ENCODE measurements at regions not wholly inside any gene's neighbourhood (a gene's known extent, or its start where the extent isn't known, plus 50 kb on each side); places are given as distances from the start of the nearest gene placed in this dataset.
"Not testable (repeated sequence)": the region's sequence is repeated elsewhere in the genome, so short reads cannot be mapped to it uniquely, and the experiment has no call there.

DNA sequence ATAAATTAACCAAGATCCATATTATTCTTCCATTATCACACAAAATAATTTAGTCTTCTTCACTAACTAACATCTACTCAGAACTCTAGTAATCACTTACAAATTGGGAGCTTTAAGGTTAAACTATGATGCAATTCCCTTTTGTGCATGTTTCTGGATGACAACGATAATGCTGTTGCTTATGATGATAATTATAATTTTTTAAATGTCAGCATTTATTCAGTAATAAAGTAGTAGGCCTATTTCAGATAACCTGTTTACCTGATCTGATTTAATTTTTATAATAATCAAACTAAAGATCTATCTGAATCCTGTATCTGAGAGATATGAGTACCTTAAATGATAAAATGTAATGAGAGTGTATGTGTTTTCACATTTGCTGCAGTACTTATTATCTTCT lies 507.8 kb upstream of the GRID2 start:
- Mint-ChIP-seq H3K27ac (no peak overlapping the region), H3K27me3 (peaks cover 2% of the 10 kb centered on the region)

DNA sequence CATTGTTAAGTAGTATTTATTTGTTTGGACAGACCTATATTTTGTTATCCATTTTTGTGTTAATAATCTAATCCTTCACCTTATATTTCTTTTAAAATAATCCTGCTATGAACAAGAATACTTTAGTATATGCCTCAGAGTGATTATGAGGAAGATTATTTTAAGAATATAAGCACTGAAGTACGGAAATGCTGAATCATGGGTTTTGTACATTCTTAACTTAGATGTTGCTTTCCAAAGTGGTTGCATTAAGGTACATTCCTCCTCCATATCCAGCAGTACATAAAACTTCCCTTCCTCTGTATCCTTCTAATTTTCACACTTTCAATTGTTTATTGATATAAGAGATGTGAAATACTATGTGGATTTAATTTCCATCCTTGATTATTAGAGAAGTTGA lies 491.4 kb upstream of the GRID2 start:
- Mint-ChIP-seq H3K4me1 (ENCODE audit: low read depth) (no peaks in the 10 kb centered on the region), H3K4me3 (no peak overlapping the region), H3K27me3 (no peaks in the 10 kb centered on the region), H3K27ac (no peak overlapping the region), H3K9me3 (peaks cover 19% of the 10 kb centered on the region), H3K36me3 (ENCODE audit: low read depth) (no peaks in the 10 kb centered on the region)
- intact Hi-C loops (cut with micrococcal nuclease) = no loop called here

More for the DNA sequence above, 507.8 kb upstream of the GRID2 start:
- H3K4me3 Mint-ChIP-seq = no peak overlapping the region
- H3K4me1 Mint-ChIP-seq (ENCODE audit: low read depth) = no peaks in the 10 kb centered on the region
- H3K9me3 Mint-ChIP-seq = peaks cover 19% of the 10 kb centered on the region
- intact Hi-C loops (cut with micrococcal nuclease) = no loop called here
- H3K36me3 Mint-ChIP-seq (ENCODE audit: low read depth) = no peaks in the 10 kb centered on the region

DNA sequence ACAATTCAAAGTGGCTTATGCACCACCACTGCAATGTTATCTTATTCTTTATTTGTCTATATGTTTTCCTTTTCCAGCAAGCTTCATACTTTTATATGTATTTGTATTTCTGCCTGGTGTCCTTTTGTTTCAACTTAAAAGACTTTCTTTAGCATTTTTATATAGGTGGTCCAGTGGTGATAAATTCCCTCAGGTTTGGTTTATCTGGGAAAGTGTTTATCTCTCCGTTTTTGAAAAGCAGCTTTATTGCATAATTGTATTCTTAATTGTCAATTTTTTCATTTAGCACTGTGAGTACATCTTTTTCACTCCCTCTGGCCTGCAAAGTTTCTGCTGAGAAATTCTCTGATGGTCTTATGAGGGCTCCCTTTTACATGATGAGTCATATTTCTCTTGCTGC lies 479.0 kb upstream of the GRID2 start:
- intact Hi-C loops (cut with micrococcal nuclease) = no loop called here
- H3K4me3 Mint-ChIP-seq = no peak overlapping the region
- H3K4me1 Mint-ChIP-seq (ENCODE audit: low read depth) = no peaks in the 10 kb centered on the region
- peaks cover 45% of the 10 kb centered on the region for H3K9me3 Mint-ChIP-seq
- H3K36me3 Mint-ChIP-seq (ENCODE audit: low read depth) = no peaks in the 10 kb centered on the region
- no peaks in the 10 kb centered on the region for H3K27me3 Mint-ChIP-seq
- no peak overlapping the region for H3K27ac Mint-ChIP-seq

DNA sequence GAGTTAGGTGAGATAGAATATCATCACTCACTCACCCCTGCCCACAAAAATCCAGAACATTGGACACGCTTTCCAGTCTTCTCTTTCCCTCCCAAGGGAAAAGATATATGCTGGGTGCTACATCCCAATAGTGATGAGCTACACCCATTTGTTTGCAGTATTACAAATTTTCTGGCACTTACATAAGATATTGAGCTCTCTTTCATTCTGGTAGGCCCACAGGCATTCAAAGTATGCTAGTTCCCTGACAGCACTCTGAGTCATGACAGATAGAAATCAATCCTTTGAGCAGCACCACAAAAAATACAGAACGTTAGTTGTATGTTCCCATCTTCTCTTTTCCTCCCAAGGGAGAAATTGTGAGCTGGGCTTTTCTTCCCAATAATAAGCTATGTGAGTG lies 477.6 kb upstream of the GRID2 start:
- no peak overlapping the region for H3K27ac Mint-ChIP-seq
- intact Hi-C loops (cut with micrococcal nuclease) = no loop called here
- no peaks in the 10 kb centered on the region for H3K27me3 Mint-ChIP-seq
- H3K4me3 Mint-ChIP-seq = no peak overlapping the region
- H3K36me3 Mint-ChIP-seq (ENCODE audit: low read depth) = no peaks in the 10 kb centered on the region
- peaks cover 39% of the 10 kb centered on the region for H3K9me3 Mint-ChIP-seq
- H3K4me1 Mint-ChIP-seq (ENCODE audit: low read depth) = no peaks in the 10 kb centered on the region

DNA sequence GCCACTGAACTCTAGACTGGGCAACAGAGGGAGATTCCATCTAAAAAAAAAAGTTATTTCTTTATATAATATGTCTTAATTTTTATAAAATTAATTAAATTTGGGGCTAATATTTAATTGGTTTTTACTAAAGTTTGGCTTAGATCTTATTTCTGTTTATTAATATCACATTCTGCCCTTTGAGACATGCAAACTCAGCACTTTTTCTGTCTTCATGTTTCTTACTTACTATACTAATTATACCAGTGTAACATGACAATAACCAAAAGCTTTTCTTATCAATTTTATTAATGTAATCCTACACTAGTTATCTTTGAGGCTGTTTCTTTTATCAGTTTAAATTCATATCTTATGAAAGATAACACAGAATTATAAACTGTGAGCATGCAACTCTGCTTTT lies 475.9 kb upstream of the GRID2 start:
- Mint-ChIP-seq H3K4me3 (no peak overlapping the region), H3K36me3 (ENCODE audit: low read depth) (no peaks in the 10 kb centered on the region), H3K27ac (no peak overlapping the region), H3K4me1 (ENCODE audit: low read depth) (no peaks in the 10 kb centered on the region), H3K27me3 (no peaks in the 10 kb centered on the region), H3K9me3 (peaks cover 42% of the 10 kb centered on the region)
- intact Hi-C loops (cut with micrococcal nuclease) = no loop called here

DNA sequence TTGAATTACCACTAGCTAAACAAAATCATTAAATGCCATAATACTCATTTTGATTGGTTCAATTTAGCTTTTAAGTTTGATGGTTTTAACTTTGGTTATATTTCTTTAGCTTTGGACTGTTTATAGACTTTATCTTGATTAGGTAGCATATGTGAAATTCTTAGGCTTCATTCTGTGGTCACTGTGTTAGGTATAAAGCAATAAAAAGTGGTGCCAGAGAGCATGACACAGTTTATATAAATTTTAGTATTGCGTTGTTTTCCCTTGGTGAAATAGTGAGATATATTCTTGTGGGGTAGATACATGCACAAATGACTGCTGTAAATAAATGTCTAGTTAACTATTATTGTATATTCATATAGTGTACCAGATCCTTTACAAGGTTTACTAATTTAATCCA lies 474.2 kb upstream of the GRID2 start:
- peaks cover 56% of the 10 kb centered on the region for H3K9me3 Mint-ChIP-seq
- H3K4me1 Mint-ChIP-seq (ENCODE audit: low read depth) = no peaks in the 10 kb centered on the region
- H3K27me3 Mint-ChIP-seq = no peaks in the 10 kb centered on the region
- no peak overlapping the region for H3K27ac Mint-ChIP-seq
- H3K4me3 Mint-ChIP-seq = no peak overlapping the region
- intact Hi-C loops (cut with micrococcal nuclease) = no loop called here
- H3K36me3 Mint-ChIP-seq (ENCODE audit: low read depth) = no peaks in the 10 kb centered on the region

DNA sequence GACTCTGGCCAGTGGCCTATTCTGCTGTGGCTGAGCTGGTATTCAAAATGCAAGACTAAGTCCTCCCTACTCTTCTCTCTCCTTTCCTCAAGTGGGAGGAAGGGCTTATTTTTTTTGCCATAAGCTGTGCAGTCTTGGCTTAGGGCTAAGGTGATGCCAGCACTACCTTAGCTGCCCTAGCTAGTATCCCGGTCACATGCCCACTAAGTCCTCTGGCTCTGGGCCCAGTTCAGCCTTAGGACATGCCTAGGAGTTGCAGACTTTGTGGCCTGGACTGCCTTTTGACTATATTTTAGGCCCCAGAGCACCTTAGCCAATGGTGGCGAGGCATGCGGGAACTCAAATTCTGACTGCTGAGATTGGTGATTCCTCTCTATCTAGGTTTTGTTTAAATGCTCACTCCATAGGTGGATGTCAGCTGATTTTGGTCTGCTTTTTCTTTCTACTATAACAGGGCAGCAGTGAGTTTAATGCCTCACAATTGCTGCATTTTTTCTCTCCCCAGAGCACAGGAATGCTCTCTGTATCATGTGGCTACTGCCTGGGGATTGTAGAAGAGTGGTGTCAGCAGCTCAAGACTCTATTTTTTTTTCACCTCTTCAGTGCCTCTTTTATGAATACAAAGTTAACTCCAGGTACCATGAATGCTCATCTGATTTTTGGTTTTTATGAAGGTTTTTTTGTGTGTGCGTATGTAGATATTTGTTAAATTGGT lies 472.9 kb upstream of the GRID2 start:
- Mint-ChIP-seq H3K4me3 (no peak overlapping the region), H3K27ac (no peak overlapping the region), H3K9me3 (peaks cover 52% of the 10 kb centered on the region), H3K4me1 (ENCODE audit: low read depth) (no peaks in the 10 kb centered on the region), H3K36me3 (ENCODE audit: low read depth) (no peaks in the 10 kb centered on the region), H3K27me3 (no peaks in the 10 kb centered on the region)
- intact Hi-C loops (cut with micrococcal nuclease) = no loop called here

DNA sequence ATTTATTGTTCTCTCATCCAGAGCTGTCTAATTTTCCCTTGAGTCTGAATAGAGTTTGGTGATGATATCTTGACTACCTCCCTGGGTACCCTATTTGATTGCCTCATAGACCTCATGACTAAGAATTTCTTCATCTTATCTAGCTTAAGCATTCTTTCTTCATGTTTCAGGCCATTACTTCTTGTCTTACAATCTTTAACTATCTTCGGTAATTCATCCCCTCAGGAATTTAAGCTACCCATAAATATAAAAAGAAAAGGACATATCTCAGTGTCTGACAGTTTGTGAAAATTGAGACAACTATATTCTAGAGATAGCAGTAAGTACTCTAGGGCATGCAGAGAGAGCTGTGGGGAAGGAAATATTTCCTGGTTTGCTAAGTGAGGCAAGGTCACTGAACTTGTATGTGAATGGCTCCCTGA lies 466.1 kb upstream of the GRID2 start:
- H3K36me3 Mint-ChIP-seq (ENCODE audit: low read depth) = no peaks in the 10 kb centered on the region
- peaks cover 34% of the 10 kb centered on the region for H3K9me3 Mint-ChIP-seq
- no peaks in the 10 kb centered on the region for H3K4me1 Mint-ChIP-seq (ENCODE audit: low read depth)
- intact Hi-C loops (cut with micrococcal nuclease) = no loop called here
- H3K27ac Mint-ChIP-seq = no peak overlapping the region
- H3K27me3 Mint-ChIP-seq = no peaks in the 10 kb centered on the region
- no peak overlapping the region for H3K4me3 Mint-ChIP-seq

DNA sequence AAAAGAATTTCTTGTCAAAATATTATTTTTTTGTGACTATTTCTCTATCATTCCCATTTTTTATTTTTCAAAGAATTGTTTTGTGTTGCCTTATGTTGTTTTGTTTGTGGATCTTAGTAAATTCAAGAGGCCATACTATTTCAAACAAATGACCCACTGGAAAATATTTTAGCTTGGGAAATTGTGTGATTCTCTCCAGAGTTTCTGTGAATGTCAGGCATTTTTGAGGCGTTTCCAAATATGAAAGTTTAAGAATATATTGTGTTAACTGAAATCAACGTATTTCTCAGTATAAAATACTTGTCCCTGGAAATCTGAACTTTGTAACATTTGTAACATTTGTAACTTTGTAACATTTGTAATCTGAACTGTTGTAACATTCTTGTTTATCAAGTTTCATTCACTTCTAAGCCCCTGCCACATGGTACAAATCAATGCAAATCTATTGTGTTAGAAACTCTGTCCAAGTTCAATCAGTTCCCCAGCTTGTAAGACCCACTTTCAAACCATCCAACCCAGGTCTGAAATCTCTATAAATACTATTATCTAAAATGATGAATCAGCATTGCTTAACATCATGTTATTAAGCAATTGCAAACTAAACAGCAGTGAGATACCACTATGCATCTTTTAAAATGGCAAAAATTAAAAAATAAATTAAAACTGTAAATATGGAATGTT lies 465.4 kb upstream of the GRID2 start:
- peaks cover 27% of the 10 kb centered on the region for H3K9me3 Mint-ChIP-seq
- H3K4me1 Mint-ChIP-seq (ENCODE audit: low read depth) = no peaks in the 10 kb centered on the region
- no peaks in the 10 kb centered on the region for H3K36me3 Mint-ChIP-seq (ENCODE audit: low read depth)
- no peak overlapping the region for H3K27ac Mint-ChIP-seq
- H3K27me3 Mint-ChIP-seq = no peaks in the 10 kb centered on the region
- H3K4me3 Mint-ChIP-seq = no peak overlapping the region
- intact Hi-C loops (cut with micrococcal nuclease) = no loop called here

DNA sequence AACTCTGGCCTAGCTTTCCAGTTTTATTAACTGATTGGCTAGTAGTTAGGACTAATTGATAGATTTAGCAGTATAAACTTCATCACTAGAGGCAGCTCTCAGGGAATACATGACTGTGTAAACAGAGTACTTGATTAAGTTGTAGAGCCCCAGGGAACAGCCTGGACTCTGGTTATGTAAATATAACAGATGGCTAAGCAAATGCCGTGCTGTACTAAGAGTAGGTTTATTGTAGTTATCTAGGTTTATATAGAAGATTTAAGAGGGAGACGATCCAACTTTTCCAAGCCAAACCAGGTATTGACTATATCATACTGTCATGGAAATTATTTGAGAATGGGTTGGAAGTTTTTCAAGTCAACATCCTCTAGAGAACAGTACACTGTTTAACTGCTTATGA lies 463.4 kb upstream of the GRID2 start:
- no peaks in the 10 kb centered on the region for H3K27me3 Mint-ChIP-seq
- H3K4me1 Mint-ChIP-seq (ENCODE audit: low read depth) = no peaks in the 10 kb centered on the region
- peaks cover 6% of the 10 kb centered on the region for H3K9me3 Mint-ChIP-seq
- no peaks in the 10 kb centered on the region for H3K36me3 Mint-ChIP-seq (ENCODE audit: low read depth)
- no peak overlapping the region for H3K4me3 Mint-ChIP-seq
- H3K27ac Mint-ChIP-seq = no peak overlapping the region
- intact Hi-C loops (cut with micrococcal nuclease) = no loop called here

DNA sequence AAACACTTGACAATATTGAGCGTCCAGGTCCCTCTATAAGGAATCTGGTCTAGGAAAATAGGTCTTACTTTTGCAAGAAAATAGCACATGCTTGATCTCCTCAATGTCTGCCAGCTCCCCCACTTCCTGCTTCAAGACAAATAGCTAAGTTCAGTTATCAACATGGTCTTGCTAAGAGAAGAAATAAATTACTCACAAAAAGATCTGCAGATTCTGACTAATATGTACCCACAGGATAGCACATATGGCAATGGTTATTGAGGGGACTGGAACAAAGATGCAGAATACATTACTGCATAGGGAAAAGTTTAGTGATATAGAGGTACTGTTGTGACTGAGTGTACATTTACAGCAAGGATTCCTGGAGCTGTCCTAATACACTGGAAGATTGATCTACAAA lies 457.5 kb upstream of the GRID2 start:
- no peaks in the 10 kb centered on the region for H3K36me3 Mint-ChIP-seq (ENCODE audit: low read depth)
- no peak overlapping the region for H3K27ac Mint-ChIP-seq
- intact Hi-C loops (cut with micrococcal nuclease) = no loop called here
- no peak overlapping the region for H3K4me3 Mint-ChIP-seq
- peaks cover 6% of the 10 kb centered on the region for H3K9me3 Mint-ChIP-seq
- no peaks in the 10 kb centered on the region for H3K27me3 Mint-ChIP-seq
- H3K4me1 Mint-ChIP-seq (ENCODE audit: low read depth) = no peaks in the 10 kb centered on the region

DNA sequence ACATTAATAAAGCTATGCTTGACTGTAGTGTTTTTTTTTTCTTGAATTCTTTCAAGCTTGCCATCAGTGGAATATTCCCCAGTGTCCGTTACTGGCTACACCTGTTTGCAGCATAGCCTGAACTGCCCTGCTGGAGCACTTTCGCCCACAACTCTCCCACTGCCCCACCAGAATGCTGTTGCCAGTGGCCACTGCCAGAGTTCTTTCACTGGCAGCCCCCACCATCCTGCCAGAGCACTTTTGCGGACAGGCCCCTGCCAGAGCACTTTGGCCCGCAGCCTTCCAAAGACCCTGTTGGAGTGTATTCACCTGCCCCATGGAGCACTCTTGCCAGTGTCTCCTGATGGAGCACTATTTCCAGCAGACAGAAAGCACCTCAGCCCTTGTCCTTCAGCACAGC lies 452.3 kb upstream of the GRID2 start:
- no peaks in the 10 kb centered on the region for H3K36me3 Mint-ChIP-seq (ENCODE audit: low read depth)
- H3K9me3 Mint-ChIP-seq = no peaks in the 10 kb centered on the region
- no peak overlapping the region for H3K4me3 Mint-ChIP-seq

DNA sequence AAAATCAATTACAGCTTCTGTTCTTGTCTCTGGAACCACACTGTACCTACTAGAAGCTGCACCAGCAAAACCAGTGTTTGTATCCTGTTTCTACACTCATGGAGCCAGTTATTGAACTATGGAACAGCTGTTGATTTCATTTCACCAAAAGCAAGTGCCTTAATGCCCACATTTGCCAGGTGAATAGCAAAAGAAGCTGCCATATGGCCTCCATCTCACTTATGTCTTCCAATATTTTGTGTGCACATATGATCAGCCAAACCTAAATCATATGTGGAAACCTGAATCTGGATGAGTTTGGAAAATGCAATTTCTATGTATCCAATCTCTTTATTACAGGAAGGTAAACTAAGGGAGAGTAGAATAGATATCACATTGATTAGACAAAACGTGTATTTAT lies 415.8 kb upstream of the GRID2 start:
- Mint-ChIP-seq H3K4me3 (no peak overlapping the region), H3K9me3 (peaks cover 9% of the 10 kb centered on the region), H3K27ac (no peak overlapping the region), H3K36me3 (ENCODE audit: low read depth) (no peaks in the 10 kb centered on the region), H3K27me3 (no peaks in the 10 kb centered on the region), H3K4me1 (ENCODE audit: low read depth) (no peaks in the 10 kb centered on the region)
- intact Hi-C loops (cut with micrococcal nuclease) = no loop called here

More for the DNA sequence above, 452.3 kb upstream of the GRID2 start:
- Mint-ChIP-seq H3K27me3 (no peaks in the 10 kb centered on the region), H3K4me1 (ENCODE audit: low read depth) (no peaks in the 10 kb centered on the region), H3K27ac (no peak overlapping the region)
- intact Hi-C loops (cut with micrococcal nuclease) = no loop called here

DNA sequence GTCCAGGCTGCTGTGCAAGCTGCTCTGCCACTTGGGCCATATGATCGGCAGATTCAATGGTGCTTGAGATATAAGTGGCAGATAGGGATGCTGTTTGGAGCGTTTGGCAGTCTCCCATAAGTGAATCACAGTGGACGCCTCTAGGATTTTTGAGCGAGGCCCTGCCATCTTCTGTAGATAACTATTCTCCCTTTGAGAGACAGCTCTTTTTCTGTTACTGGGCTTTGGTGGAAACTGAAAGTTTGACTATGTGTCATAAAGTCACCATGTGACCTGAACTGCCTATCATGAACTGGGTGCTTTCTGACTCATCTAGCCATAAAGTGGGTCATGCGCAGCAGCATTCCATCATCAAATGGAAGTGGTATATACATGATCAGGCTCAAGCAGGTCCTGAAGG lies 412.5 kb upstream of the GRID2 start:
- H3K27me3 Mint-ChIP-seq; H3K27ac Mint-ChIP-seq; intact Hi-C loops (cut with micrococcal nuclease); H3K36me3 Mint-ChIP-seq (ENCODE audit: low read depth); H3K4me1 Mint-ChIP-seq (ENCODE audit: low read depth); H3K4me3 Mint-ChIP-seq: not testable (repeated sequence)
- peaks cover 20% of the 10 kb centered on the region for H3K9me3 Mint-ChIP-seq

DNA sequence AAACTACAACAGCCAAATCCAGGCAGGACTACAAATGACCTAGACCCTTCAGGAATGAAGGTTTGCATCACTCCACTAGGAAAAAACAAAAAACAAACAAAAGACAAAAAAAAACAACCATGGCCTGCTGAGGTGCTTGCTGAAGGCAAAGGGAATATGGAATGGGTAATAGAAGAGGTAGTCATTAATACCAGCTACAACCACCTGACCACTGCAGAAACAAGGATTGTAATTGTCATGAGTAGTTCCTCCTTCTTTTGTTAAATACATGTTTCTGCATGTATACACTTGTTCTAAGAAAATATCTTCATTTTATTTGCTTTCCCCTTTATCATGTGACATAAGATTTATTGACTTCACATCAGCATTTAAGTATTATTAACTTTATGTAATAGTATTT lies 409.8 kb upstream of the GRID2 start:
- Mint-ChIP-seq H3K27ac (no peak overlapping the region), H3K4me1 (ENCODE audit: low read depth) (no peaks in the 10 kb centered on the region), H3K36me3 (ENCODE audit: low read depth) (no peaks in the 10 kb centered on the region), H3K9me3 (peaks cover 20% of the 10 kb centered on the region), H3K4me3 (no peak overlapping the region), H3K27me3 (no peaks in the 10 kb centered on the region)
- intact Hi-C loops (cut with micrococcal nuclease) = no loop called here
